Liver (tissue), 3 donors: ENCODE measurements at regions not wholly inside any gene's neighbourhood (a gene's known extent, or its start where the extent isn't known, plus 50 kb on each side); places are given as distances from the start of the nearest gene placed in this dataset.

Experiments used
- ATF3 ChIP-seq: IDR thresholded peaks from 2 replicates; pipeline ENCODE4 v1.6.1; 2016; ENCODE audit warnings: antibody characterized with exemption
- CTCF ChIP-seq: fragments of 150-350 bp; IDR thresholded peaks from 2 replicates; pipeline ENCODE4 v1.5.1; 2017; ENCODE audit warnings: improper control_type of control experiment, low read depth, low read length; ENCODE audit not compliant: missing input control
- FOXA2 ChIP-seq: IDR thresholded peaks from 2 replicates; pipeline ENCODE4 v1.6.1; 2016; ENCODE audit warnings: antibody characterized with exemption
- JUND ChIP-seq, 2 donors: IDR thresholded peaks; 2 replicates each; pipeline ENCODE4 v1.6.1; 2016; ENCODE audit warnings: antibody characterized with exemption in 2 of 2
- RAD21 ChIP-seq, 2 donors: IDR thresholded peaks; 2 replicates each; pipeline ENCODE4 v1.6.1; 2016; ENCODE audit warnings: antibody characterized with exemption in 2 of 2, mild to moderate bottlenecking in 2 of 2
- REST ChIP-seq: IDR thresholded peaks from 2 replicates; pipeline ENCODE4 v1.6.1; 2016; ENCODE audit warnings: antibody characterized with exemption, mild to moderate bottlenecking
- RXRA ChIP-seq, 2 donors: IDR thresholded peaks; 2 replicates each; pipeline ENCODE4 v1.6.1; 2017 to 2018; ENCODE audit warnings: antibody characterized with exemption in 2 of 2, mild to moderate bottlenecking in 1 of 2
- SP1 ChIP-seq: IDR thresholded peaks from 2 replicates; pipeline ENCODE4 v1.6.1; 2018; ENCODE audit warnings: antibody characterized with exemption, mild to moderate bottlenecking
- TAF1 ChIP-seq: conservative IDR thresholded peaks from 2 replicates; pipeline ENCODE4 v1.6.1; 2016; ENCODE audit warnings: antibody characterized with exemption, mild to moderate bottlenecking
- YY1 ChIP-seq: IDR thresholded peaks from 2 replicates; pipeline ENCODE4 v1.6.1; 2016; ENCODE audit warnings: antibody characterized with exemption, mild to moderate bottlenecking
- donor health status: healthy.
- donor health status: healthy.

GRCh38 chr14:29388571-29388970, 539.1 kb downstream of the PRKD1 start:
- TF ChIP-seq CTCF = no peak
- TF ChIP-seq YY1 = no peak
- TF ChIP-seq TAF1 = no peak
- no peak for TF ChIP-seq REST
- TF ChIP-seq FOXA2 = no peak
- TF ChIP-seq SP1 = no peak
- no peak for TF ChIP-seq ATF3
- no peak for TF ChIP-seq JUND (IDR thresholded peaks at IDR 0.05)
- no peak for TF ChIP-seq RAD21 (IDR thresholded peaks at IDR 0.05)
- no peak for TF ChIP-seq RXRA (IDR thresholded peaks at IDR 0.05)
